AG04450 (cell line): ENCODE measurements at regions not wholly inside any gene's neighbourhood (a gene's known extent, or its start where the extent isn't known, plus 50 kb on each side); places are given as distances from the start of the nearest gene placed in this dataset.

Source experiments
- CTCF ChIA-PET: fragments of 300-600, 350-600 bp; formaldehyde crosslinking; extraction: SDS; loops from one replicate; lab custom pipeline; 2022; ENCODE audit warnings: antibody characterized with exemption, inconsistent platforms; lab: Charles Lee
- POLR2A ChIA-PET: fragments of 350-600 bp; formaldehyde crosslinking; extraction: SDS; loops from one replicate; lab custom pipeline; 2021; ENCODE audit warnings: antibody characterized with exemption, inconsistent platforms; lab: Yijun Ruan, JAX
- DNase-seq: peaks from one replicate; pipeline ENCODE4 v3.0.0-alpha.2; 2011; ENCODE audit warnings: low read depth, low spot score
- H3K27ac ChIP-seq: one replicate; pipeline ENCODE4 v1.5.1; 2012; ENCODE audit warnings: low read depth, low read length, control low read depth
- H3K27me3 ChIP-seq: one replicate; pipeline ENCODE4 v1.6.0; 2012; ENCODE audit warnings: low read length; ENCODE audit not compliant: control insufficient read depth, insufficient read depth
- H3K4me3 ChIP-seq: 2 replicates; pipeline ENCODE4 v1.5.1; 2011; ENCODE audit warnings: mild to moderate bottlenecking, low read depth, low read length, control low read depth
- H3K9me3 ChIP-seq: 2 replicates; pipeline ENCODE4 v1.5.1; 2012; ENCODE audit warnings: low read length; ENCODE audit not compliant: control insufficient read depth, insufficient read depth
- CTCF ChIP-seq: IDR thresholded peaks from 2 replicates; pipeline ENCODE4 v1.5.1; 2011; ENCODE audit warnings: low read depth, low read length, control low read depth, inconsistent platforms

- no peak for DNase-seq
- TF ChIP-seq CTCF = no peak
- CTCF ChIA-PET = interaction anchor here (0.5 to 1.2 kb wide), 3 partner anchors 89 to 293 kb away, joined by 3 to 4 read pairs (median 3); no protein-coding TSS in a partner anchor
- Histone ChIP-seq H3K27ac (peak overlapping the region; percentile 66), H3K9me3 (peaks cover 7% of the 10 kb centered on the region; the same call in 1 of the 2 replicates), H3K4me3 (no peak overlapping the region), H3K27me3 (no peaks in the 10 kb centered on the region)
- POLR2A ChIA-PET = no interaction called here
Measured at GRCh38 chr7:116393654-116394053, 105.9 kb upstream of the CAV2 start.

- ChIA-PET POLR2A (no interaction called here), CTCF (interaction anchor here (0.5 to 1.2 kb wide), 2 partner anchors 135 to 293 kb away, joined by 3 read pairs; no protein-coding TSS in a partner anchor)
- TF ChIP-seq CTCF = no peak
- no peak for DNase-seq
- no peaks in the 10 kb centered on the region for H3K27me3 ChIP-seq
- no peak overlapping the region for H3K4me3 ChIP-seq
- H3K9me3 ChIP-seq = peaks cover 7% of the 10 kb centered on the region; the same call in 1 of the 2 replicates
- H3K27ac ChIP-seq = no peak overlapping the region
Measured at GRCh38 chr7:116394106-116394505, 105.4 kb upstream of the CAV2 start.

- peak; percentile 66 for DNase-seq
- ChIA-PET POLR2A (interaction anchor here (0.7 to 1.0 kb wide), 2 partner anchors 41 to 170 kb away, joined by 3 to 4 read pairs; no protein-coding TSS in a partner anchor), CTCF (interaction anchor here (0.6 kb wide), 1 partner anchor 11 kb away, joined by 3 read pairs; no protein-coding TSS in a partner anchor)
- H3K4me3 ChIP-seq = no peak overlapping the region
- H3K27ac ChIP-seq = peak overlapping the region; percentile 54
- TF ChIP-seq CTCF = no peak
- H3K27me3 ChIP-seq = no peaks in the 10 kb centered on the region
- H3K9me3 ChIP-seq = peaks cover 7% of the 10 kb centered on the region; the same call in 1 of the 2 replicates
Measured at GRCh38 chr7:116395141-116395791, 104.3 kb upstream of the CAV2 start.

- CTCF ChIA-PET = no interaction called here
Measured at GRCh38 chr7:116398672-116399071, 100.9 kb upstream of the CAV2 start.

More at GRCh38 chr7:116398672-116399071, 100.9 kb upstream of the CAV2 start:
- Histone ChIP-seq H3K9me3 (peaks cover 7% of the 10 kb centered on the region; the same call in 1 of the 2 replicates), H3K27ac (no peak overlapping the region), H3K27me3 (no peaks in the 10 kb centered on the region), H3K4me3 (no peak overlapping the region)
- TF ChIP-seq CTCF = no peak
- no peak for DNase-seq
- POLR2A ChIA-PET = no interaction called here
